ENCODE measurements at regions not wholly inside any gene's neighbourhood (a gene's known extent, or its start where the extent isn't known, plus 50 kb on each side); places are given as distances from the start of the nearest gene placed in this dataset.
"Not testable (repeated sequence)": the region's sequence is repeated elsewhere in the genome, so short reads cannot be mapped to it uniquely, and the experiment has no call there.

DNA sequence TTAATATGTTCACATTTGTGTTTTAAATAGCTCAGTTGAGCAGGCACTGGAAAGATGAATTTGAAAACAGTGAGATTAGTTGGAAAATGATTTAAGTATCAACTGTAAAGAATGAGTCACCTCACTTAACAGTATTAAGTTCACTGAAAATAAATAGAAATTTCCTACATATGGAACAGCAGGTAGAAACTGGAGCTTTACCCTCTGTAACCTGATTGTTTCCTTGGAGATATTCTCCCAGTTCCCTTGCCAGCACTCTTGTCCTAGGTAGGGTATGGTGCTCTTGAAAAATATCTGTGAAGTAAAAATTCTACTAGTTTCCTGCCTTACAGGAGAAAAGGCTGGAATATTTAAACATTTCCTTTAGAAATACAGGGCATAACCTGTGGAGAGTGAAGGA is 81.3 kb upstream of the DLGAP1 start:
- TF ChIP-seq, protein P1, sequence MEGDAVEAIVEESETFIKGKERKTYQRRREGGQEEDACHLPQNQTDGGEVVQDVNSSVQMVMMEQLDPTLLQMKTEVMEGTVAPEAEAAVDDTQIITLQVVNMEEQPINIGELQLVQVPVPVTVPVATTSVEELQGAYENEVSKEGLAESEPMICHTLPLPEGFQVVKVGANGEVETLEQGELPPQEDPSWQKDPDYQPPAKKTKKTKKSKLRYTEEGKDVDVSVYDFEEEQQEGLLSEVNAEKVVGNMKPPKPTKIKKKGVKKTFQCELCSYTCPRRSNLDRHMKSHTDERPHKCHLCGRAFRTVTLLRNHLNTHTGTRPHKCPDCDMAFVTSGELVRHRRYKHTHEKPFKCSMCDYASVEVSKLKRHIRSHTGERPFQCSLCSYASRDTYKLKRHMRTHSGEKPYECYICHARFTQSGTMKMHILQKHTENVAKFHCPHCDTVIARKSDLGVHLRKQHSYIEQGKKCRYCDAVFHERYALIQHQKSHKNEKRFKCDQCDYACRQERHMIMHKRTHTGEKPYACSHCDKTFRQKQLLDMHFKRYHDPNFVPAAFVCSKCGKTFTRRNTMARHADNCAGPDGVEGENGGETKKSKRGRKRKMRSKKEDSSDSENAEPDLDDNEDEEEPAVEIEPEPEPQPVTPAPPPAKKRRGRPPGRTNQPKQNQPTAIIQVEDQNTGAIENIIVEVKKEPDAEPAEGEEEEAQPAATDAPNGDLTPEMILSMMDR (IDR thresholded peaks at IDR 0.05; ENCODE audit: low read depth, low read length), result no peak

DNA sequence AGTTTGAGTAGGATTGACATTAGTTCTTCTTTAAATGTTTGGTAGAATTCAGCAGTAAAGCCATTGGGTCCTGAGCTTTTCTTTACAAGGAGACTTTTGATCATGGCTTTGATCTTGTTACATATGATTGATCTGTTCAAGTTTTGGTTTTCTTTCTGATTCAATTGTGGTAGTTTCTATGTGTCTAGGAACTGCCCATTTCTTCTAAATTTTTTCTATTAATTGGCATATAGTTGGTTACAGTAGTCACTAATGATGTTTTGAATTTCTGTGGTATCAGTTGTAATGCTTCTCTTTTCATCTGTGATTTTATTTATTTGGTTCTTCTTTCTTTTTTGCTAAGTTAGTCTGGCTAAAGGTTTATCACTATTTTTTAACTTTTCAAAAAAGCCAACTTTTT is 73.3 kb upstream of the DLGAP1 start:
- ChIA-PET CTCF (no interaction called here), POLR2A (no interaction called here)
- Histone ChIP-seq H3K27ac (ENCODE audit: low read depth, low read length) (no peak overlapping the region), H3K27me3 (ENCODE audit: control insufficient read depth, insufficient read depth, low read length) (no peaks in the 10 kb centered on the region), H3K9me3 (ENCODE audit: control insufficient read depth, insufficient read depth, low read length) (peaks cover 13% of the 10 kb centered on the region; the same call in 1 of the 2 replicates), H3K4me3 (ENCODE audit: low read depth, low read length) (no peak overlapping the region)
- TF ChIP-seq, protein P1 (IDR thresholded peaks at IDR 0.05; ENCODE audit: low read depth, low read length), result no peak
- no peak for DNase-seq (ENCODE audit: low read depth, low spot score)

More for the DNA sequence above, 81.3 kb upstream of the DLGAP1 start:
- DNase-seq (ENCODE audit: low read depth, low spot score), result no peak
- Histone ChIP-seq H3K27me3 (ENCODE audit: control insufficient read depth, insufficient read depth, low read length) (no peaks in the 10 kb centered on the region), H3K4me3 (ENCODE audit: low read depth, low read length) (no peak overlapping the region), H3K9me3 (ENCODE audit: control insufficient read depth, insufficient read depth, low read length) (peaks cover 23% of the 10 kb centered on the region; the same call in 1 of the 2 replicates), H3K27ac (ENCODE audit: low read depth, low read length) (no peak overlapping the region)
- ChIA-PET CTCF (no interaction called here), POLR2A (no interaction called here)

DNA sequence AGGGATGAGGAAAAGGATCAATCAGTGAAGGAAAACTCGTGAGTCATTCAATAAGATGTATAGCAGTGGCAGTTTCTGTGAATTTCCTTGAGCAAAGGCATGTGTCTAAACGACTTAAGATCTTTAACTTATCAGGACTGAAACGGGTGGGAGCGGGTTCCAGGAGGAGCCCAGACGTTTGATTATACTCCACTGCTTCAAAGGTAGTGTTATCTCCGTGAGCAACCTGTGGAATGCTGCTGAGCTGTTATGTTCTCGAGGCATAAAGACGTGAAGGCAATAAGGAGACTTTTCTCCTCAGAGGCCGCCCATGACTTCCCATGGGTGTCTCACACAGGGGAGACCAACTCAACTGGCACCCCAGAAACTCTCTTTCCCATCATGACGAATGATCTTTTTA is 72.7 kb upstream of the DLGAP1 start:
- CTCF ChIA-PET; POLR2A ChIA-PET; DNase-seq (ENCODE audit: low read depth, low spot score); H3K27ac ChIP-seq (ENCODE audit: low read depth, low read length); H3K27me3 ChIP-seq (ENCODE audit: control insufficient read depth, insufficient read depth, low read length); H3K4me3 ChIP-seq (ENCODE audit: low read depth, low read length): not testable (repeated sequence)
- peaks cover 11% of the 10 kb centered on the region; the same call in 1 of the 2 replicates for H3K9me3 ChIP-seq (ENCODE audit: control insufficient read depth, insufficient read depth, low read length)

DNA sequence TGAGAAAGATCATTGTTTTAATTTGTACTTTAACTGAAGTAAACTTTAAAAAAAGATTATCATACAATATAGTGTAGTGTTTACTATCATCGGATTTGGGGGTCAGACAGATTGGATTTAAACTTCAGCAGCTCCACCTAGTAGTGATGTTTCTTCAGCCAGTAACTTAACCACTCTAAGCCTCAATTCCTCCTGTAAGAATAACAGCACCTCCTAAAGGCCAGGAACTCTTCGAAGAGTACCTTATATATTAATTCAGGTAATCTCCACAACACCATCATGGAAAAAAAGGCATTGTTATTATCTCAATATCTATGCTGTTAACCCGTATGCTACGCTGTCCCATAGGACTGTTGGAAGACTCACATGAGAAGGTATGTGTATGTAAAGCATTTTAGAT is 69.0 kb upstream of the DLGAP1 start:
- ChIA-PET POLR2A (no interaction called here), CTCF (no interaction called here)
- peaks cover 3% of the 10 kb centered on the region; the same call in 1 of the 2 replicates for H3K9me3 ChIP-seq (ENCODE audit: control insufficient read depth, insufficient read depth, low read length)
- no peak overlapping the region for H3K4me3 ChIP-seq (ENCODE audit: low read depth, low read length)
- TF ChIP-seq, protein P1 (IDR thresholded peaks at IDR 0.05; ENCODE audit: low read depth, low read length), result no peak
- no peak for DNase-seq (ENCODE audit: low read depth, low spot score)
- no peaks in the 10 kb centered on the region for H3K27me3 ChIP-seq (ENCODE audit: control insufficient read depth, insufficient read depth, low read length)
- H3K27ac ChIP-seq (ENCODE audit: low read depth, low read length), result no peak overlapping the region

DNA sequence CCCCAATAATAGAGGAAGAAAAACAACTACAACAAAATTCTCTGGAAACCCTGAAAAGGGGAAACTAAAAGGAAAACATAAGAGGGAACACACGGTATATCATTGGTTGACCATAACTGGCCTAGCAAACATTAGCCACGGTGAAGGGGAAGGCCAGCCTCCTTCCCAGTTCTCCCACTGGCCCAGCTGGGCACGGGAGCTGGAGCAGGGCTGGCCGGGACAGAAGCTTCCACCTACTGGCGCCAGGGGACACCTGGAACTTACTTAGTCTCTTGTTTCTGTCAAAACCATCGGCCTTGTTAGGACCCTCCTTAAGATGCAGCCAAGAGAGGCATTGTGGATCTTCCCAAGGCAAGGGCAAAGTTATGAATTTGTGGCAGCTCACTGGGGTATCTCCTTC is 56.1 kb upstream of the DLGAP1 start:
- Histone ChIP-seq H3K27ac (ENCODE audit: low read depth, low read length) (no peak overlapping the region), H3K4me3 (ENCODE audit: low read depth, low read length) (no peak overlapping the region), H3K9me3 (ENCODE audit: control insufficient read depth, insufficient read depth, low read length) (peaks cover 24% of the 10 kb centered on the region), H3K27me3 (ENCODE audit: control insufficient read depth, insufficient read depth, low read length) (no peaks in the 10 kb centered on the region)
- POLR2A ChIA-PET, result no interaction called here
- TF ChIP-seq, protein P1 (IDR thresholded peaks at IDR 0.05; ENCODE audit: low read depth, low read length), result no peak
- CTCF ChIA-PET, result no interaction called here
- no peak for DNase-seq (ENCODE audit: low read depth, low spot score)

DNA sequence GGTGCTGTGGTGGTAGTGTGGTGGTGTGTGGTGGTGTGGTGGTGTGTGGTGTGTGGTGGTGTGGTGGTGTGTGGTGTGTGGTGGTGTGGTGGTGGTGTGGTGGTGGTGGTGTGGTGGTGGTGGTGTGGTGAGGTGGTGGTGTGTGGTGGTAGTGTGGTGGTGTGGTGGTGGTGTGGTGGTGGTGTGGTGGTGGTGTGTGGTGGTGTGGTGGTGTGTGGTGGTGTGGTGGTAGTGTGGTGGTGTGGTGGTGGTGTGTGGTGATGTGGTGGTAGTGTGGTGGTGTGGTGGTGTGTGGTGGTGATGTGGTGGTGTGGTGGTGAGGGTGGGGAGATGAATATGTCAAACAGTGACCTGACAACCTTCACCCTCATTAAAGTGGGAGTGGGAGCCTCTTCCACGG is 55.6 kb upstream of the DLGAP1 start:
- TF ChIP-seq, protein P1 (IDR thresholded peaks at IDR 0.05; ENCODE audit: low read depth, low read length), result no peak
- Histone ChIP-seq H3K4me3 (ENCODE audit: low read depth, low read length) (no peak overlapping the region), H3K27me3 (ENCODE audit: control insufficient read depth, insufficient read depth, low read length) (no peaks in the 10 kb centered on the region), H3K27ac (ENCODE audit: low read depth, low read length) (no peak overlapping the region), H3K9me3 (ENCODE audit: control insufficient read depth, insufficient read depth, low read length) (peaks cover 24% of the 10 kb centered on the region)
- CTCF ChIA-PET, result no interaction called here
- POLR2A ChIA-PET, result no interaction called here
- no peak for DNase-seq (ENCODE audit: low read depth, low spot score)
